ENCODE measurements at regions not wholly inside any gene's neighbourhood (a gene's known extent, or its start where the extent isn't known, plus 50 kb on each side); places are given as distances from the start of the nearest gene placed in this dataset.

DNA sequence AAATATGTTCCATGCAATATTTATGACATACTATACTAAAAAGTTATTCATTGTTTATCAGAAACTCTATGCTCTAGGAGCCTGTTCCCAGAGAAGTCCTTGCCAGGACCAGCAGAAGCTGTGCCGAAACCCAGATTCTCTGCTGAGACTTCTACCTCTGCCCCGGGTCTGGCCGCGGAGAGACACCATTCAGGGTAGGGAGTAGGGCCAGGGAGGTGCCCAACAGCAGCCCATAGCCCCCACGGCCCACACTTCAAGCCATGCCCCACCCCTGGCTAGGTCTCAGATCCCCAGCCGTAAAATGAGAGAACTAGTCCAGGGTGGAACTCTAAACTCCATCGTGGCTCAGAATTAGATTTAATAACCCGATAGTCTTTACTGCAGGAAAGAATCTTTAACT lies 102.9 kb downstream of the ZFP36L2 start:
- no peak overlapping the region for H3K4me2 ChIP-seq (ENCODE audit: extremely low read depth, insufficient read depth, low read length)
- TF ChIP-seq EZH2 (IDR thresholded peaks at IDR 0.05; ENCODE audit: low read length, missing control alignments) = no peak
- TF ChIP-seq, protein P1, sequence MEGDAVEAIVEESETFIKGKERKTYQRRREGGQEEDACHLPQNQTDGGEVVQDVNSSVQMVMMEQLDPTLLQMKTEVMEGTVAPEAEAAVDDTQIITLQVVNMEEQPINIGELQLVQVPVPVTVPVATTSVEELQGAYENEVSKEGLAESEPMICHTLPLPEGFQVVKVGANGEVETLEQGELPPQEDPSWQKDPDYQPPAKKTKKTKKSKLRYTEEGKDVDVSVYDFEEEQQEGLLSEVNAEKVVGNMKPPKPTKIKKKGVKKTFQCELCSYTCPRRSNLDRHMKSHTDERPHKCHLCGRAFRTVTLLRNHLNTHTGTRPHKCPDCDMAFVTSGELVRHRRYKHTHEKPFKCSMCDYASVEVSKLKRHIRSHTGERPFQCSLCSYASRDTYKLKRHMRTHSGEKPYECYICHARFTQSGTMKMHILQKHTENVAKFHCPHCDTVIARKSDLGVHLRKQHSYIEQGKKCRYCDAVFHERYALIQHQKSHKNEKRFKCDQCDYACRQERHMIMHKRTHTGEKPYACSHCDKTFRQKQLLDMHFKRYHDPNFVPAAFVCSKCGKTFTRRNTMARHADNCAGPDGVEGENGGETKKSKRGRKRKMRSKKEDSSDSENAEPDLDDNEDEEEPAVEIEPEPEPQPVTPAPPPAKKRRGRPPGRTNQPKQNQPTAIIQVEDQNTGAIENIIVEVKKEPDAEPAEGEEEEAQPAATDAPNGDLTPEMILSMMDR (conservative IDR thresholded peaks at IDR 0.05 in 1 of 2, IDR thresholded peaks at IDR 0.05 in 1 of 2; ENCODE audit: low read depth in 1 of 2, low read length in 2 of 2) = no peak
- H3K27me3 ChIP-seq (ENCODE audit: control insufficient read depth, insufficient read depth, low read length) = no peaks in the 10 kb centered on the region
- H3K9ac ChIP-seq (ENCODE audit: insufficient read depth, low read length) = no peak overlapping the region
- H4K20me1 ChIP-seq (ENCODE audit: control insufficient read depth, extremely low read depth, insufficient read depth, low read length) = no peaks in the 10 kb centered on the region
- H2AFZ ChIP-seq (ENCODE audit: low read length) = no peak overlapping the region
- no peaks in the 10 kb centered on the region for H3K4me1 ChIP-seq (ENCODE audit: control insufficient read depth, extremely low read depth, insufficient read depth, low read length)
- H3K9me3 ChIP-seq (ENCODE audit: control insufficient read depth, insufficient read depth, low read depth, low read length) = no peaks in the 10 kb centered on the region
- no peak overlapping the region for H3K4me3 ChIP-seq (replicated peaks in 1 of 4; ENCODE audit: control extremely low read depth in 1 of 4, insufficient read depth in 1 of 4, low read depth in 3 of 4, low read length in 4 of 4)
- DNase-seq (ENCODE audit: low read depth in 2 of 2) = no peak
- H3K27ac ChIP-seq (ENCODE audit: insufficient read depth, low read length) = no peak overlapping the region
- H3K36me3 ChIP-seq (ENCODE audit: control insufficient read depth, insufficient read depth, low read length) = no peaks in the 10 kb centered on the region
- no peaks in the 10 kb centered on the region for H3K79me2 ChIP-seq (ENCODE audit: control insufficient read depth, insufficient read depth, low read length)

DNA sequence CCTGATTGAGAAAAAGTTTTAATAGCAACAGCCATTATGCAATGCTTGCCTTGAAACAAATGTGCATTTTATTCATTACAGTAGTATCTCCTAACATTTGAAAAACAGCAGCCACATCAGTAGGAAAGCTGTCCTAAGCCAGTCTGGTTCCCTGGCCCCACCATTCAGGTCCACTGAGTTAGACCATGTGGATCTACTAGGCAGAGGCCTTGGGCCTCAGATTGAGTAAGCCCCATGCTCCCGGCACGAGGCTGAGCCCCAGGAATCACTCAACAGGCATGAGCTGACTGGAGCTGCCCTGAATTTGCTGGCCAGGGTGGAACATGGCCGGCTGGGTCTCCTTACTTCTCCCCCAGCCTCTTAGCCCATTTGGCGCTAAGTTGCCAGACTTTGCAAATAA lies 103.4 kb downstream of the ZFP36L2 start:
- DNase-seq (ENCODE audit: low read depth in 2 of 2) = peak in 1 of 2 donors; percentile 33
- Histone ChIP-seq H3K4me2 (ENCODE audit: extremely low read depth, insufficient read depth, low read length) (no peak overlapping the region), H4K20me1 (ENCODE audit: control insufficient read depth, extremely low read depth, insufficient read depth, low read length) (no peaks in the 10 kb centered on the region), H3K4me1 (ENCODE audit: control insufficient read depth, extremely low read depth, insufficient read depth, low read length) (no peaks in the 10 kb centered on the region), H3K79me2 (ENCODE audit: control insufficient read depth, insufficient read depth, low read length) (no peaks in the 10 kb centered on the region), H3K27me3 (ENCODE audit: control insufficient read depth, insufficient read depth, low read length) (no peaks in the 10 kb centered on the region), H2AFZ (ENCODE audit: low read length) (no peak overlapping the region), H3K9me3 (ENCODE audit: control insufficient read depth, insufficient read depth, low read depth, low read length) (no peaks in the 10 kb centered on the region), H3K4me3 (replicated peaks in 1 of 4; ENCODE audit: control extremely low read depth in 1 of 4, insufficient read depth in 1 of 4, low read depth in 3 of 4, low read length in 4 of 4) (no peak overlapping the region), H3K27ac (ENCODE audit: insufficient read depth, low read length) (no peak overlapping the region), H3K9ac (ENCODE audit: insufficient read depth, low read length) (no peak overlapping the region), H3K36me3 (ENCODE audit: control insufficient read depth, insufficient read depth, low read length) (no peaks in the 10 kb centered on the region)
- TF ChIP-seq EZH2 (IDR thresholded peaks at IDR 0.05; ENCODE audit: low read length, missing control alignments) = no peak
- TF ChIP-seq, protein P1 (conservative IDR thresholded peaks at IDR 0.05 in 1 of 2, IDR thresholded peaks at IDR 0.05 in 1 of 2; ENCODE audit: low read depth in 1 of 2, low read length in 2 of 2) = no peak

DNA sequence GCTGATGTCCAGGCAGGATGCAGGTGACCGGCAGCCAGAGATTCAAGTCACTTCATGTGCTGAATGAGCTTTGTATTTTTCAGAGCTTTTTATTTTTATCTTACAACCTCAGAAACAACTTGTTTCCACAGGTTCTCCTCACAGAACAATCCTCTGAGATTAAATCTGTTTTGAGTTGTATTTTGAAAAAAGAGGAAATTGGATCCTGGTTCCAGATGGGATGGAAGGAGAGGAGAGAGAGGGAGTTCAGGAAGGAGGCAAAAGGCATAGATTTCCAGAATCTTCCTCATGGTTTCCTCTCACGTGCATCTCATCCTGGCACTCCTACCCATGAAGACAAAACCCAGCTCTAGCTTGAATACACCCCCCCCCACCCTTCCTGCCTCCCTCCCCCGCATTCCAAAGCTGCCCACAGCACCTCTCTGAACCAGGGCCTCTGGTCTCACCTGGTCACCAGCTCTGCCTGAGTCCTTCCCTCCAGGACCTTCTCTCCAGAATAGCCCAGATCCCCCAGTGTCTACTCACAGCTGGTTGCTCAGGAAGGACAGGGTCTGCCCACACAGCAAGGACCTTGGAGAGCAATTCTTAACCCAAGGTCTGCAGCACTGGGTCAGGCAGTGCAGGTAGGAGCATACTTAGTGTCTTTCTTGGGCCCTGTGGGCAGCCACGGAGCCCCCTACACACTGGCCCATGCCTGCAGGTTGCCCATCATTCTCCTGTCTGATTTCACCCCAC lies 104.7 kb downstream of the ZFP36L2 start:
- Histone ChIP-seq H3K4me3 (replicated peaks in 1 of 4; ENCODE audit: control extremely low read depth in 1 of 4, insufficient read depth in 1 of 4, low read depth in 3 of 4, low read length in 4 of 4) (no peak overlapping the region), H3K4me2 (ENCODE audit: extremely low read depth, insufficient read depth, low read length) (no peak overlapping the region)

More for the DNA sequence above, 104.7 kb downstream of the ZFP36L2 start:
- Histone ChIP-seq H4K20me1 (ENCODE audit: control insufficient read depth, extremely low read depth, insufficient read depth, low read length) (no peaks in the 10 kb centered on the region), H3K27ac (ENCODE audit: insufficient read depth, low read length) (no peak overlapping the region), H3K27me3 (ENCODE audit: control insufficient read depth, insufficient read depth, low read length) (no peaks in the 10 kb centered on the region), H3K4me1 (ENCODE audit: control insufficient read depth, extremely low read depth, insufficient read depth, low read length) (no peaks in the 10 kb centered on the region), H3K9me3 (ENCODE audit: control insufficient read depth, insufficient read depth, low read depth, low read length) (no peaks in the 10 kb centered on the region), H3K36me3 (ENCODE audit: control insufficient read depth, insufficient read depth, low read length) (no peaks in the 10 kb centered on the region), H3K9ac (ENCODE audit: insufficient read depth, low read length) (no peak overlapping the region), H2AFZ (ENCODE audit: low read length) (no peak overlapping the region), H3K79me2 (ENCODE audit: control insufficient read depth, insufficient read depth, low read length) (no peaks in the 10 kb centered on the region)
- TF ChIP-seq, protein P1 (conservative IDR thresholded peaks at IDR 0.05 in 1 of 2, IDR thresholded peaks at IDR 0.05 in 1 of 2; ENCODE audit: low read depth in 1 of 2, low read length in 2 of 2) = no peak
- TF ChIP-seq EZH2 (IDR thresholded peaks at IDR 0.05; ENCODE audit: low read length, missing control alignments) = no peak
- DNase-seq (ENCODE audit: low read depth in 2 of 2) = no peak

All from fibroblast of lung (primary cell).